ENCODE measurements at regions not wholly inside any gene's neighbourhood (a gene's known extent, or its start where the extent isn't known, plus 50 kb on each side); places are given as distances from the start of the nearest gene placed in this dataset.

GRCh38 chr9:110129425-110129824 is 78.5 kb downstream of the C9orf152 start:
- ATAC-seq = no peak
- no peak for TF ChIP-seq TSHZ2 (CRISPR knock-in tag; IDR thresholded peaks at IDR 0.05)
- no peak for TF ChIP-seq ARNTL (CRISPR knock-in tag; IDR thresholded peaks at IDR 0.05; ENCODE audit: borderline replicate concordance, low read depth)
- no peak for TF ChIP-seq CSDC2 (CRISPR knock-in tag; IDR thresholded peaks at IDR 0.05)
- no peak for TF ChIP-seq BACH2 (CRISPR knock-in tag; IDR thresholded peaks at IDR 0.05; ENCODE audit: borderline replicate concordance)
- TF ChIP-seq, protein P1, sequence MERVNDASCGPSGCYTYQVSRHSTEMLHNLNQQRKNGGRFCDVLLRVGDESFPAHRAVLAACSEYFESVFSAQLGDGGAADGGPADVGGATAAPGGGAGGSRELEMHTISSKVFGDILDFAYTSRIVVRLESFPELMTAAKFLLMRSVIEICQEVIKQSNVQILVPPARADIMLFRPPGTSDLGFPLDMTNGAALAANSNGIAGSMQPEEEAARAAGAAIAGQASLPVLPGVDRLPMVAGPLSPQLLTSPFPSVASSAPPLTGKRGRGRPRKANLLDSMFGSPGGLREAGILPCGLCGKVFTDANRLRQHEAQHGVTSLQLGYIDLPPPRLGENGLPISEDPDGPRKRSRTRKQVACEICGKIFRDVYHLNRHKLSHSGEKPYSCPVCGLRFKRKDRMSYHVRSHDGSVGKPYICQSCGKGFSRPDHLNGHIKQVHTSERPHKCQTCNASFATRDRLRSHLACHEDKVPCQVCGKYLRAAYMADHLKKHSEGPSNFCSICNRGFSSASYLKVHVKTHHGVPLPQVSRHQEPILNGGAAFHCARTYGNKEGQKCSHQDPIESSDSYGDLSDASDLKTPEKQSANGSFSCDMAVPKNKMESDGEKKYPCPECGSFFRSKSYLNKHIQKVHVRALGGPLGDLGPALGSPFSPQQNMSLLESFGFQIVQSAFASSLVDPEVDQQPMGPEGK (CRISPR knock-in tag; IDR thresholded peaks at IDR 0.05; ENCODE audit: borderline replicate concordance) = no peak
- TF ChIP-seq ISL1 (CRISPR knock-in tag; IDR thresholded peaks at IDR 0.05) = no peak
- TF ChIP-seq PPARA (CRISPR knock-in tag; IDR thresholded peaks at IDR 0.05; ENCODE audit: borderline replicate concordance) = no peak
- TF ChIP-seq ZC3H10 (CRISPR knock-in tag; IDR thresholded peaks at IDR 0.05) = no peak

- TF ChIP-seq RARB (CRISPR knock-in tag; IDR thresholded peaks at IDR 0.05) = no peak
- TF ChIP-seq ZFP3 (CRISPR knock-in tag; IDR thresholded peaks at IDR 0.05) = no peak
- TF ChIP-seq, protein P2, sequence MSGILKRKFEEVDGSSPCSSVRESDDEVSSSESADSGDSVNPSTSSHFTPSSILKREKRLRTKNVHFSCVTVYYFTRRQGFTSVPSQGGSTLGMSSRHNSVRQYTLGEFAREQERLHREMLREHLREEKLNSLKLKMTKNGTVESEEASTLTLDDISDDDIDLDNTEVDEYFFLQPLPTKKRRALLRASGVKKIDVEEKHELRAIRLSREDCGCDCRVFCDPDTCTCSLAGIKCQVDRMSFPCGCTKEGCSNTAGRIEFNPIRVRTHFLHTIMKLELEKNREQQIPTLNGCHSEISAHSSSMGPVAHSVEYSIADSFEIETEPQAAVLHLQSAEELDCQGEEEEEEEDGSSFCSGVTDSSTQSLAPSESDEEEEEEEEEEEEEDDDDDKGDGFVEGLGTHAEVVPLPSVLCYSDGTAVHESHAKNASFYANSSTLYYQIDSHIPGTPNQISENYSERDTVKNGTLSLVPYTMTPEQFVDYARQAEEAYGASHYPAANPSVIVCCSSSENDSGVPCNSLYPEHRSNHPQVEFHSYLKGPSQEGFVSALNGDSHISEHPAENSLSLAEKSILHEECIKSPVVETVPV (CRISPR knock-in tag; IDR thresholded peaks at IDR 0.05) = no peak
- TF ChIP-seq SNAI2 (CRISPR knock-in tag; IDR thresholded peaks at IDR 0.05) = no peak
- no peak for TF ChIP-seq TCF4 (CRISPR knock-in tag; IDR thresholded peaks at IDR 0.05; ENCODE audit: borderline replicate concordance)
- TF ChIP-seq ZFP30 (CRISPR knock-in tag; IDR thresholded peaks at IDR 0.05) = no peak
- TF ChIP-seq ZNF70 (CRISPR knock-in tag; IDR thresholded peaks at IDR 0.05) = no peak
- TF ChIP-seq CSDC2 (CRISPR knock-in tag; IDR thresholded peaks at IDR 0.05) = no peak
- no peak for TF ChIP-seq TSHZ2 (CRISPR knock-in tag; IDR thresholded peaks at IDR 0.05)
- TF ChIP-seq ZNF565 (CRISPR knock-in tag; conservative IDR thresholded peaks at IDR 0.05; ENCODE audit: low read depth) = no peak
- TF ChIP-seq TOX (CRISPR knock-in tag; IDR thresholded peaks at IDR 0.05; ENCODE audit: borderline replicate concordance) = no peak
- no peak for TF ChIP-seq BACH2 (CRISPR knock-in tag; IDR thresholded peaks at IDR 0.05; ENCODE audit: borderline replicate concordance)
- TF ChIP-seq OSR1 (CRISPR knock-in tag; IDR thresholded peaks at IDR 0.05) = no peak
- TF ChIP-seq ESRRG (CRISPR knock-in tag; IDR thresholded peaks at IDR 0.05) = no peak
- TF ChIP-seq CREB5 (CRISPR knock-in tag; IDR thresholded peaks at IDR 0.05; ENCODE audit: low read depth) = no peak
- TF ChIP-seq ZC3H10 (CRISPR knock-in tag; IDR thresholded peaks at IDR 0.05) = no peak
- no peak for TF ChIP-seq ZNF8 (CRISPR knock-in tag; IDR thresholded peaks at IDR 0.05)
- no peak for ATAC-seq
Observed at GRCh38 chr9:110130211-110130610, 77.7 kb downstream of the C9orf152 start.
